HL-60 (cell line): ENCODE measurements at regions not wholly inside any gene's neighbourhood (a gene's known extent, or its start where the extent isn't known, plus 50 kb on each side); places are given as distances from the start of the nearest gene placed in this dataset.

Experiments used
- DNase-seq, 2 experiments: peaks; one replicate each; pipeline ENCODE4 v3.0.0-alpha.2; 2010 to 2020; ENCODE audit warnings: low read depth in 1 of 2, low spot score in 1 of 2
- H3K27ac ChIP-seq: fragments of 250-450 bp; sonication (Bioruptor Pico); replicated peaks from 2 replicates; pipeline ENCODE4 v1.5.1; 2020; ENCODE audit warnings: mild to moderate bottlenecking, moderate library complexity
- H3K27me3 ChIP-seq: fragments of 250-450 bp; sonication (Bioruptor Pico); 2 replicates; pipeline ENCODE4 v1.5.1; 2021; ENCODE audit warnings: mild to moderate bottlenecking, moderate library complexity; ENCODE audit not compliant: insufficient read depth, poor library complexity, severe bottlenecking
- H3K4me3 ChIP-seq: replicated peaks from 2 replicates; pipeline ENCODE4 v1.5.1; 2011; ENCODE audit warnings: mild to moderate bottlenecking, control low read depth, low read length; ENCODE audit not compliant: insufficient read depth
- CTCF ChIP-seq: IDR thresholded peaks from one replicate; pipeline ENCODE4 v1.5.1; 2011; ENCODE audit warnings: low read length, control low read depth, inconsistent platforms; ENCODE audit not compliant: insufficient read depth
- GABPA ChIP-seq: IDR thresholded peaks from 2 replicates; pipeline ENCODE4 v1.6.1; 2012; ENCODE audit warnings: low read depth
- POLR2AphosphoS5 ChIP-seq: IDR thresholded peaks from 2 replicates; pipeline ENCODE4 v1.6.1; 2012; ENCODE audit warnings: low read depth
- REST ChIP-seq: IDR thresholded peaks from 2 replicates; pipeline ENCODE4 v1.6.1; 2012; ENCODE audit warnings: low read depth; ENCODE audit not compliant: insufficient replicate concordance
- SPI1 ChIP-seq: IDR thresholded peaks from 2 replicates; pipeline ENCODE4 v1.6.1; 2012; ENCODE audit warnings: low read depth, mild to moderate bottlenecking, borderline replicate concordance

GRCh38 chr3:126256251-126256650 lies 75.9 kb upstream of the ALDH1L1 start:
- no peak for DNase-seq
- no peak for TF ChIP-seq SPI1
- no peak for TF ChIP-seq REST
- TF ChIP-seq CTCF = no peak
- TF ChIP-seq POLR2AphosphoS5 = no peak
- TF ChIP-seq GABPA = no peak

GRCh38 chr3:126253072-126253471 lies 72.7 kb upstream of the ALDH1L1 start:
- TF ChIP-seq REST = no peak
- TF ChIP-seq GABPA = no peak
- TF ChIP-seq CTCF = no peak
- TF ChIP-seq SPI1 = no peak
- no peak for TF ChIP-seq POLR2AphosphoS5
- Histone ChIP-seq H3K4me3 (no peak overlapping the region), H3K27ac (no peak overlapping the region), H3K27me3 (peaks cover 3% of the 10 kb centered on the region)
- no peak for DNase-seq

More at GRCh38 chr3:126256251-126256650, 75.9 kb upstream of the ALDH1L1 start:
- Histone ChIP-seq H3K27ac (no peak overlapping the region), H3K4me3 (no peak overlapping the region), H3K27me3 (peaks cover 3% of the 10 kb centered on the region)

- H3K4me3 ChIP-seq = no peak overlapping the region
- H3K27ac ChIP-seq = no peak overlapping the region
- no peak for DNase-seq
- peaks cover 3% of the 10 kb centered on the region for H3K27me3 ChIP-seq
- TF ChIP-seq SPI1 = no peak
- no peak for TF ChIP-seq REST
- TF ChIP-seq CTCF = no peak
- no peak for TF ChIP-seq POLR2AphosphoS5
- no peak for TF ChIP-seq GABPA
These were observed 72.0 kb upstream of the ALDH1L1 start for GRCh38 chr3:126252373-126252772.
